HG03558 (cell line): ENCODE measurements at regions not wholly inside any gene's neighbourhood (a gene's known extent, or its start where the extent isn't known, plus 50 kb on each side); places are given as distances from the start of the nearest gene placed in this dataset.

Experiments used
- ATAC-seq: cut with Tn5 transposase; IDR thresholded peaks from one replicate; pipeline ENCODE4 v1.9.1; 2021; ENCODE audit warnings: moderate number of reproducible peaks; ENCODE audit not compliant: unreplicated experiment; ENCODE audit errors: extremely low read depth

DNA sequence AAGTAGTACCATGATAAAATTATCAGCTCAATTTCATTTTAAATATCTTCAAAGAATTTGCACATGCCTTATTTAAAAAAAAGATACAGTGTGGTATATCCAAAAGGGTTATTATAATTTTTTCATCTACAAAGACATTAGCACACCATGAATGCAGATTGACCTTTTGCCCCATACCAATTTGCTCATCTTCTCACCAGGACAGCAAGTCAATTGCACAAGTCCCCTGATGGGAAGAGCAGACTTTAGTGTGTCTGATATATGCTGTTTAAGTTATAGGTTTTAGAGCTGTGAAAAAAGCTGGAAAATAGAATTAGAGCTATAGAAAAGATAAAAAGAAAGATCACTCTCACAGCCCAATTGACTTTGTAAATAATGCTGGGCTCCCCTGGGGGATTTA, 325.8 kb upstream of the CDH6 start:
- no peak for ATAC-seq

DNA sequence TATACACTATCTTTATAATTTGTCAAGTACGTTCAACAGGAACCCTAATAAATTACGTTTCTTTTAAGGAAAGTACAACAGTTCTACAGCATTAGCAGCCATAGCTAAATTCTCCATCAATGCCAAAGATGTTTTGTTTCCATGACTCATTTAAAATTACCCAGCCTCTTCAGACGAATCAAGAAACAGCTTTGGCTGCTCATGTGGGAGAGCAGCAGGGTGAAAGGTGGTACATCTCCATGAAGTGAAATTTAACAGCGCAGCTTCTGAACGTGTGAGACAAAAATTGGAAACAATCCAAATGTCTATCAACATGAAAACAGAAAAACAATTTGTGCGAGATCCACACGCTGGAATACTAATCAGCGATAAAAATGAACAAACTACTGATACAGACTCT, 327.3 kb upstream of the CDH6 start:
- ATAC-seq: no peak

DNA sequence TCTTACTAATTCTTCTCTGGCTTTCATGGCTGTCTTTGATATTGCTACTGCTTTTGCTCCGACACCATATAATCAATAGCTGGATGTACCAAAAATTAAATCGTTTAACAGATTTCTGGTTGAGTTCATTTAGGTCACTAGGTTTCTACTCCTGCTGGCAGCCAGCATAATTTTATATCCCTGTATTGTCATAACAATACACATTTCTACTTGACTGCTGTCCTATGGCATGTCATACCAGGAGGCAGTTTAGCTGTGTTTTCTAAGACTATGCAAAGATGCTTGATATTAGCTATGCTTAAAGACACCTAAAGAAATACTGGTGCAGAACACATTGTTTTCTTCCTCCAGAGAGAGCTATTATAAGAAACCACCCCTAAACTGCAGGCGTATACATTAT, 337.2 kb upstream of the CDH6 start:
- no peak for ATAC-seq

DNA sequence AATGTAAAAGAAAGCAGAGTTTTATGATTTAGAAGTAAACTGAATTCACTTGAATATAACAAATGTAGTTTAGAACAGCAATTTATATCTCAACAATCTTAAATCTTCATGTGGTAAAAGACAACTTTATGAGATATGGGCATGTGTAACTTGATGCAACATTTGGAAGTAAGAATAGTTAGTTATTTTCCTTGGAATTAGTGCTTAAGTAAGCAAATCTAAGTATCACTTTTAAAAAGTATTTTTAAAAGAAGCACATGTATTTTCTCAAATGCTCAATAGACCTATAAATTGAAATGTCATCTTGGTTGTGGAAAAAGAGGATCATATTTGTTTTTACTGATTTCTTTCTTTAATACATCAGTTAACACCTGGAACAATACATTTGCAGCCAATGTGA, 340.3 kb upstream of the CDH6 start:
- ATAC-seq: no peak

DNA sequence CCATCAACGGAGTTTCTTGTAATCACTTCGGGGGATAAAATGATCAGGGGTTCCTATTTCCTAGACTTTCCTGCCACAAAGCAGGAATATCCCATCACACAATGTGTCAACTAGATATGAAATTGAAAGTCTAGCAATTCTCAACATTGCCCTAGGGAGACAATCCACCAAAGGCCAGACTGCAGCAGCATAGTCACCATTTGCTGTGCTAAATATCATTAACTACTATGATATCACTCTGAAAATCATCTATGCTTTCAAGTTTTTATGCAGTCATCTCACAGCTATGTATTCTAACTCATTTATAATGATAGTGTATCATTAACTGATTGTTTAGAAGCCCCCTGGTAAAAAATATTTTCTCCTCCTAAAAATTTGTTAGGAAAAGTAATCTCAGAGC, 342.6 kb upstream of the CDH6 start:
- no peak for ATAC-seq

DNA sequence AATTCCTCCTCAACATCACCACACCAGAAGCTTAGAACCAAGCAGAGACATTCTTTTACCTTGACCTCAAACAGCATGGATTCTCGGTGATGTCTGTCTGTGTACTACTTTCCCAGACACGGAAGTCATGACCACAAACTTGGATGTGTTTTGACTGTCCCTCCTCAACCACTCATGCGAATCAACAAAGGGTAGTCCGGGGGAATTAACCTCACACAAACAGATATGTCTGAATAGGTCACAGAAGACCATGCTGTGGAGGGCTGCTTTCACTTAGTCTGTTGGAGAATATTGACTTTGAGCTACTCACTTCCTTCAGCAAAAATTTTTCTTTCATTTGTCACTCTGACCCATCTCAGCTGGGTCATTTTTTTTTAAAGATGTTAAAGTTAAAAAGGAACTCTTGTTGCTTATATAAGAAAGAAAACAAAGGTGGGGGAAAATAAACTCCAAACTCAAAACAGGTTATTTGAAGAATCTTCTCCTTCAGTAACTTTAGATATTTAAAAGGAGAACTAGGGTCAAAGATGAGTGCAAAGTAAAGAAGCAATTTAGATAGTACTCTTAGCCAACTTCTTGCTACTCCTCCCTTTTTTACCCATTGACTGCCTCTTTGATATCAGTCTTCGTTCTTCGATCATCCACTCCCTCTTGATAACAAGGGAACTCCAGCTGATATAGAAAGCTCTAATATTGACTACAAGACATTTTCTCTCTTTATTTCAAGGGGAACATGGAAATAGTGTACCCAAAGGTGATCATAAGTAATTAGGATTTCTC, 343.4 kb upstream of the CDH6 start:
- ATAC-seq: no peak

DNA sequence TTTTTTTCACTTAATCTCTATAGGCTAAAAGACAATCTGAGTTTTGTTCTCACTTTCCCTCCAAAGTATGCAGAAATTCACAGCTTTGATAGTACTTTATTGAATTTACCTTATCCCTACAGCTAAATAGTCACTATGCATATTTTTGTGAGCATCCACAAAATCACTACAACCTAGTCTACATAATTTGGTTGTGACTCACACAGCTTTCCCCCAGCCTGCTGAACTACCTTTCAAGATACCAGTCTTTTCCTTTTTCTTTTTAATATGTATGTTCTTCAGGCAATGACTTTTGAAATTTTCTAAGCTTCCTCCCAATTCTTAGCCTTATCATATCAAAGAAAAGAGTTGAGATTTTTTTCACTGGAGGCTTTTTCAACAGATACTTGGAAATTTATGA, 347.3 kb upstream of the CDH6 start:
- no peak for ATAC-seq

DNA sequence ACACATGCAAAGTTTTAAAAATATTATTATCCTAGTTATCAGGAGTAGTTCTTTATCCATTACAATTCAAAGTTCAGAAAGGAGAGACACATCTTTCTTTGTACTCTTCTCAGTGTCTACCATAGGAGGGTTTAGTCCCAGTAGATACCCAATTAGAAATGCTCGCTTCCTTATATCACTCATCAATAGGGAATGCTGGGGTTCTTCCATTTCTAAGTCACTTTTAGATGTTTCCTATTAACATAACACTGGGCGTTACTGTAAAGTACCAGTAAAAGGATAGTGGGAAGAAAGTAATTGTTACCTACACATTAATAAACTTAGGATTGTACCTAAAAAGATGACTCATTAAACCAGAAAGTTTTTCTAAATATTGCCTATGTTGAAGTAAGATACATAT, 348.3 kb upstream of the CDH6 start:
- no peak for ATAC-seq

DNA sequence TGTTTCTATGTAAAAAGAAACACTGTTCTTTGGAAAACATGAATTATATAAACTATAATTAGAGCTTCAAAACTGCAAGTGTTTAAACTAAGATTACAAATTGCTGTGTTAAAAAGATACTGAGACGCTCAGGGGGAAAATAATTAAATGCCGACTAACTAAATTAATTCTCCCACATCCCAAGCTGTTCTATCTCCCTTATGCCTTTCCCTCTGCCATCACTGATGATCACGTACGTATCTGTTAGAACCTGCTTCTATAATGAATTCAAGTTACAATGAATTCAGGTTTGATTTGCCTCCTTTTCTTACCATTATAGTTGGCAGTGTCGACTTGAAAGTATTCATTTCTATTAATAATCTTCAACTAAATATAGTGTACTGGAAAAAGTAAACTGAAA, 349.9 kb upstream of the CDH6 start:
- no peak for ATAC-seq

DNA sequence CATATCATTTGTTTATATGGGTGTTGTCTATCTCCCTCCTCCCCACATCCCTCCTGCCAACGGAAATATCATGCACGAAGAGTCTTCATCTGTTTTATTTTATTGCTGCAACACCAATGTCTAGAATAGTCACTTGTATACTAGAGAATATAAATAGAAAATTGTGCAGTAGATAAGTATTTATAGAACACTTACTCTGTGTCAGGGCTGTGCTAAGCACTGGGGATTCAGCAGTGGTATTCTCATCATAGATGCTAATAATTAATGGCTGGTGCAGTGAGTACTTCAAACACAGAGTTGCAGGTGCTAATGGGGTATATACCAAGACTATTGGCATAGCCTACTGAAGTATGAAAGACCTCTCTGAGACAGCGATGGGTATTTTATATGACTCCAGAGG, 353.5 kb upstream of the CDH6 start:
- no peak for ATAC-seq

DNA sequence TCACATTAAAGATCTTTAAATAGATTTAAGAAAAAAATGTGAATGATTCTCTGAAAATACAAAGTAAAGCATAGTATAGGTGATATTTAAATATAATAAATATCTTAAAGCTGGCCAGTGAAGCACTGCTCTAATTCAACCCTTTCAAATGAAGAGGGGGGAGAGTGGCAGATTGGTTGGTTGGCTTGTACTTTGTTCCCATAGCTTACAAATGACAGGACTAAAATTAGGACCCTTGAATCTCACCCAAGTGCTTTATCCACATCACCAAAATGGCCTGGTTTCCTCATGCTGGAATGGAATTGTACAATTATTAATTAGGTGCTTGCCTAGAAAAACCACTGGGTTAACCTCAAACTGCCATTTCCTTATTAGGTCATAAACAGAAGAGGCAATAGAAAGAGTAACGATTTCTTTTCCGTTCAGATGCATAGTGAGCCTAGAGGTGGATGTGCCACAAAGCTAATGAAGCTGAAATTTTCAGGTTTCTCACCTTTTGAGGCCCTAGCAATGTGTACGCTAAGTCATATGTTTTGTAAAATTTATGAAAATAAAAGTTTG, 354.5 kb upstream of the CDH6 start:
- ATAC-seq: no peak

DNA sequence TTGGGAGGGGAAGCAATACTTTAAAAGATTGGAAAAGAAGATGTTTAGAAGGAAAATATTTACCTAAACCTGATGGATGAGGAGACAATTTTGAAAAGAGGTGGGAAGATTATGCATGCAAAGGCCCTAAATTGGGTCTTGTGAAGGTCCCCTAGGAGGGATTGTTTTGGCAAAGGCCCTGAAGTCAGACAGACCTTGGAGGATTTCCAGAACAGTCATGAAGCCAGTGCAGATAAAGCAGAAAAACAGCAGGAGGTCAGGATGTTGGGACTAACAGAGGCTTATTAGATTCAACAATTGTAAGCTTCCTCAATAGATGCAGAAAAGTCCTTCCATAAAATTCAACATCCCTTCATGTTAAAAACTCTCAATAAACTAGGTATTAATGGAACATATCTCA, 361.0 kb upstream of the CDH6 start:
- no peak for ATAC-seq

DNA sequence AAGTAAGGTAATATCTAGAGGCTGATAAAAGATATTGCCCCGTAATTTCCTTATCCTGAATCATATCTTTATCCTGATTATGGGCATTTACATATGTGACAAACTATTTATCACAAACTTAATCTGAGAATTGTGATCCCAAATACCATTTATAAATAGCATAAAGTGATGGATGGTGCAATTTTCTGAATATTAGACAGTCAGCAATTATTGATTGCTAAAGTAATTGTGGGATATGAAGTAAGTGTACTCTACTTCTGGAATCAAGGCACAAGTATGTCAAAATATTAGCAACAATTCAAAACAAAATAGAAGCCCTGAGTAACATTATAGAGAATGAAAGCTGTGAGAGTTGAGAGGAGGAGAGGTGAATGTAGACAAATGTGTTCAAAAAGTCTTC, 361.9 kb upstream of the CDH6 start:
- ATAC-seq: no peak

DNA sequence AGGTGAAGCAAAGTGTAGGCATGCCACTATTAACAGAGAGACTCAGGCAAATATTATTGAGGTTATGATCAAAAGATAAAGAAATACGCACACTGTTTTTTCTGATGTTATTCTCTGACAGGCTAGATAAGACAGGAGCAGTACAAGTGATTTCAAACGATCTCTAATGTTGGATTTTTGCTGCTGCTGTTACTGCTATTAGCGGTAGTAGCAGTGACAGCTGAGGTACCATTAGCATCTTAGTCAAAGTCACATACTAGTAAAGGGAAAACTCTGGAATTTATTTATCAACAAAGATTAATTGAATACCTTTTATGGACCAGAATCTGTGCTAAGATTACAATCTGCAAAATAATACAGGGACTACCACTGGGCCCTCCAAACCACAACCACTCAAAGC, 362.4 kb upstream of the CDH6 start:
- ATAC-seq: no peak

DNA sequence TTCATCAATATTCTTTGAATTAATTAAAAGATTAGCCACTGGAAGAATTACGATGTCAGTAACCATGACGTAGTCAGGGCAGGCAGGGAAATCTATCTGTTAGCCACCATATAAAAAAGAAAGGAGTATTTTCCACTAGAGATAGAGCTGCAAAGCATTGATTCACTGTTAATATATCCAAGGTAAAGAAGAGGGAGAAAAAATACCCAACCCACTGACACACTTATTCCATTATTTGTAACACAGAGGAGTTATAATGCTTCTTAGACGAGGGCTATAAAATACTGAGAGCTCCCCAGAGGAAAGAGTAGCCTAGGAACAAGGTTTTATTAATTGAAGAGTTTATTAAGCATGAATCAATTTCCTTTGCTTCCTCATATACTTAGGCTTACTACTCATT, 382.2 kb upstream of the CDH6 start:
- no peak for ATAC-seq

DNA sequence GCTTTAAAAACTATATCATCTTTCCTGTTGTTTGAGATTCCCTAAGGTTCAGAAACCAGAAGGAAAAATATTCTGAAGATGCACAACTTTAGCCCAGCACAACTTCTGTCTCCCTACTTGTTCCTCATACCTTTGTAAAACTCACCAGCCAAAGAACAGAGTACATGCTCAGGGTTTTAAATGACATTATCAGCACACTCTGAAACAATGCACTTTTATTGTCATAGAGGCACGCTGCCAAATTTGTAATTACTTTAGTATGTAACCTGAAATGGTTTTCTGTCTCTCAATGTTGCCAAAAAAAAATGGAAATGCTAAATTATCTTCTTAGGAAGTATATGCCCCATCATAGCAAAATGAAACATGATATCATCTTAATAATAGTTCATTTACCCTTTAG, 383.6 kb upstream of the CDH6 start:
- ATAC-seq: no peak

DNA sequence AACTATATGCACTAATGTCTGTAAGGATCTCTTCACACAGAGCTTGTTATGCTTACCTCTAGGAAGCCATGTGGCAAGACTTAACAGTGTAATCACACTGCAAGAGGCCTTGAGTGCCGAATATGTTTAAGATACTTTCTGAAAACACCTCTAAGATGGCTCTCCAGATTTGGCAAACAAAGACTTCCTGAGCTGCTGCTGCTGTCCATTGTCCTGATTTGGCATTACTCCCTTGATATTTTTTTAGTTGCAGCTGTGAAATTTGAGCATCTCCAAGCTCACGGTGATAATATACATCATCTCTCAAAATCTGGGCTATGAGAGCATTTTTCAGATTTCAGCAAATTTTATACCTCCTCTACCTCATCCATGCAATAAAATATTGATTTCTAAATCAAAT, 384.5 kb upstream of the CDH6 start:
- no peak for ATAC-seq

DNA sequence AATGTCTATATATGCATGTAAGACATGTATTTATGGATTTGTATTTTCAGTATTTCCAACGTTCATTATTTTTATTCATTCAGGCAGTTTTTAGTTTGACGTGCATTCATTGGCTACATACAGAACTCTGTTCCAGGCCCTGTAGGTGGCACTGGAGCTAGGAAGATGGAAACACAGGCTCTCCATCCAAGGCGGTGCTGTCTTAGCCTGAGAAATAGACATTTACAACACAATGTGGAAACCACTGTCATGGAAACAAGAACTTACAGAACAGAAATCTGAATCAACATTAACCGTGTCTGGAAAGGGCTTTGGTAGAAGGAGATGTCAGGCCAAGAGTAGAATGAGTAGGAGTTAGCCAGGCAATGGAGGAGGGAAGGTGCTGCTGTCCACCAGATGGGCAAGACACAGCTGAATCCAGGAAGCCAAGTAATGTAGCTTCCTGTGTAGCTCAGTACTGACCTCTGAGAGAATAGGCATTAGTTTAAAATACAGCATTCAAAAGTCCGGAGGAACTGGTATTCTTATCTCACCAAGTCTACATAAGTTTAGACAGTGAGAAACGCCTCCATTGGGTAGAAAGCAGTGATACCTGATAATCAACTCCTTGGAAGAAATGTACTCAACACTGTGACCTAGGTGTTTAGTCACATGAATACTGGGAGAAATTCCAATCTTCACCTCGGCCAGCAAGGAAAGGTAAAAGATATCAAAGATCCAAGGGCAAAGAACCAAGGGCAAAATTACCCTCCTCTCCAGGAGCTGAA, 388.6 kb upstream of the CDH6 start:
- no peak for ATAC-seq

DNA sequence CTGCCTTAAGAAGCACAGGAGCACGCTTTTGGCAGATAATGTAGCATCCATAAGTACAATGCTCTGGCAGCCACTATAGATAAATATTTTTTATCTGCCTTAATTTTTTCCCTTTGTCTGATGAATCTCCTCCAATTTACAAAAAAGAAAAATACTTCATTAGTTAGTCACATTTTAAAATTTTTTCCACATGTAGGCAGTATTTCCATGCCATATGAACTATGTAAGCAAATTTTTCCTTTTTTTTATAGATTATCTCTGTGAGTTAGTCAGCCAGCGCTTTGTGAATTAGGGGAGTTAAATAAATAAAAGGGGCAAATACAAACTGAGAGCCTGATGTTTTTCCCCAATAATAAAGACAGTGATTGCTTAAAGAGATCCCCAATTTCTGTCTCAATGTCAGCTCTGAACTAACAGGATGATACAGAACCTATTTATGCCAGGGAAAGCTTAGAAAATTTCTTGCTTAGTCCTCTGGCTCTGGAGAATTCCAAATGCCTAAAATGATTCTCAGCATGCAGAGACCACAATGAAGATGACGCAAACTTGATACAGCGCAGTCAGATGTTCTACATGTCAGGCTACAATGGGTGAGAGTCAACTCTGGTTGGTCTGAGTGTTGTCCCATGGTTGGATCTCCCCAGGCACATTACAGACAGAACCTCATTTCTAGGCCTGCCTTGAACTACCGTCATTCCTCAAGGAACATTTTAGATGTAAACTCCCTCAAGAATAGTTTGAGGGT, 390.4 kb upstream of the CDH6 start:
- ATAC-seq: no peak

DNA sequence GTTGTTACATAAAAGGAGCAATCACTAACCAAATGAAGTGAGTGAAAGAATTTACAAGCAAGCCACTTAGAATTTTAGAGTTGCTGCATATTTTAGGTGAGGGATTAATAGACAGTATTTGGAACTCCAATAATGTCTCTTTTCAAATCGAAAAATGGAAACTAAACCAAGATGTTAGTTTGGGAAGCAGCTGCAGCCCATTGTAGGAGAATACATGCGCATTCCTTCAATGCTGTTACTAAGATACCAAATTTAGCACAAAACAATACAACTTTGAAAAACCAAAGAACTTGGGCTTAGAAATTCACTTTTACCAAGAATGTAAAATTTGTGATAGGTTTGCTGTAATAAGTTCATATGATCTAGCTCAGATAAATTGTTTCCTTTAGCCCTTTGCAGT, 411.8 kb upstream of the CDH6 start:
- ATAC-seq: no peak

DNA sequence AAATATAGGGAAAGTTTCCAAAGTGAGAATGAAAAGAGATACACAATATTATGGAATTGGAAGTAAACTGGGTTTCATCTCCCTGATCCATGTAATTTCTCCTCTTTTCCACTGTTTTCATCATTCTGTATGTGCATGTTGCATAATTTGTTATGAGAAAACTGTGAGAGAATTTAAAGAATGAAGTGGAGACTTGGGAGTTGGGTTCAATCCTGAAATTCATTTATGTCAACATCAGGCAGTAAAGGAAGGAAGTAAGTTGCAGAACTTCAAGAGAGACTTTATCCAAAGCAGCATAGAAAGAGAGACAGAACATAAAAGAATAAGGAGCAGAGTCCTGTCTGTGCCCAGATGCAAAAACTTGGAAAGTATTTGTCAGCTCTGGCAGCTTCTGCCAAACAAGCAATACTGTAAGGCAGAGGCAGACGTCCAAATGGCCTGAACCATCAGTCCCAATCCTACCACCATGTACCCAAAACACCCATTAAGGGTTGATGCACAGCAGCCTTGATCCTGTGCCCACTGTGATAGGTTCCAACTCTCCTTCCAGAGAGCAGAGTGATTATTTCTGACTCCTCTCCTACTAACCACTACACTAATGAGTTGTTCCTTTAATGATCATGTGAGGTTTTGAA, 425.3 kb upstream of the CDH6 start:
- ATAC-seq: no peak
